GM04503 (cell line): ENCODE measurements at regions not wholly inside any gene's neighbourhood (a gene's known extent, or its start where the extent isn't known, plus 50 kb on each side); places are given as distances from the start of the nearest gene placed in this dataset.
"Not testable (repeated sequence)": the region's sequence is repeated elsewhere in the genome, so short reads cannot be mapped to it uniquely, and the experiment has no call there.

Experiments
- DNase-seq: peaks from one replicate; pipeline ENCODE4 v3.0.0-alpha.2; 2012; ENCODE audit warnings: low read depth

- DNase-seq: no peak
These were observed 83.8 kb upstream of the MANSC4 start for GRCh38 chr12:27863839-27864238.

GRCh38 chr12:27861428-27862167, 81.6 kb upstream of the MANSC4 start:
- no peak for DNase-seq

GRCh38 chr12:27859648-27860047, 79.6 kb upstream of the MANSC4 start:
- DNase-seq: no peak

DNA sequence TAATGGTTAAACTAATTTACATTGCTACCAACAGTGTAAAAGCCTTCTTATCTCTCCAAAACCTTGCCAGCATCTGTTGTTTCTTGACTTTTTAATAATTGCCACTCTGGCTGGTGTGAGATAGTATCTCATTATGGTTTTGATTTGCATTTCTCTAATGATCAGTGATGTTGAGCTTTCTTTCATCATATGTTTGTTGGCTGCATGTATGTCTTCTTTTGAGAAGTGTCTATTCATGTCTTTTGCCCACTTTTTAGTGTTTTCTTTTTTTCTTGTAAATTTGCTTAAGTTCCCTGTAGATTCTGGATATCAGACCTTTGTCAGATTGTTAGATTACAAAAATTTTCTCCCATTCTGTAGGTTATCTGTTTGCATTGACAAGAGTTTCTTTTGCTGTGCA, 77.0 kb upstream of the MANSC4 start:
- DNase-seq: not testable (repeated sequence)

DNA sequence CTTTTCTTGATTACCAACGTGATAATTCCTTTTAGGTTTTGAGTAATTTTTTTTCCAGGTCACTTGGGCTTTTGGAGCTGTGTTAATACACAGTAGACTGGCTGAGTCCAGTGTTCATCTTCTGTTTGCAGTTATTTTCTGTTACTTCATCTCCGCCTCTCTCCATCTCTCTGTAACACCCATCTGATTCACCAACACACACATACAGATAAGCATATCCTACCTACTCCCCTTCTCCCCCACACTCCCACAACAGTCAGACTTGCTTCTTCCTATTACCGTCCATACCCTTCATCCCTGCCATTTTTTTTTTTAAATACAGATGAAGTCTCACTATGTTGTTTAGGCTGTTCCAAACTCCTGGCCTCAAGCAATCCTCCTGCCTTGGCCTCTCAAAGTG, 72.7 kb upstream of the MANSC4 start:
- no peak for DNase-seq
